ENCODE measurements at regions not wholly inside any gene's neighbourhood (a gene's known extent, or its start where the extent isn't known, plus 50 kb on each side); places are given as distances from the start of the nearest gene placed in this dataset.
"Not testable (repeated sequence)": the region's sequence is repeated elsewhere in the genome, so short reads cannot be mapped to it uniquely, and the experiment has no call there.

GRCh38 chr9:40951876-40952494 lies 176.5 kb downstream of the FOXD4L6 start:
- H3K4me2 ChIP-seq (replicated peaks; ENCODE audit: extremely low read depth, low read length, poor library complexity, severe bottlenecking); H3K36me3 ChIP-seq (replicated peaks in 1 of 2; ENCODE audit: control insufficient read depth in 1 of 2, insufficient read depth in 2 of 2, low read length in 2 of 2); H3K9ac ChIP-seq (ENCODE audit: insufficient read depth, low read length, poor library complexity, severe bottlenecking); H4K20me1 ChIP-seq (ENCODE audit: insufficient read depth, low read length); DNase-seq; H2AFZ ChIP-seq (ENCODE audit: insufficient read depth, low read depth, low read length, poor library complexity, severe bottlenecking); H3K4me3 ChIP-seq (replicated peaks in 1 of 3; ENCODE audit: low read depth in 2 of 3, low read length in 3 of 3); H3K27ac ChIP-seq (ENCODE audit: low read depth in 1 of 2, low read length in 2 of 2); H3K4me1 Mint-ChIP-seq; H3K79me2 ChIP-seq (ENCODE audit: insufficient read depth, low read length); intact Hi-C loops (cut with micrococcal nuclease); H3K4me1 ChIP-seq (ENCODE audit: control insufficient read depth in 1 of 2, insufficient read depth in 2 of 2, low read length in 2 of 2); H3K27ac Mint-ChIP-seq; H3K4me3 Mint-ChIP-seq; H3K27me3 ChIP-seq (ENCODE audit: control insufficient read depth in 2 of 2, insufficient read depth in 2 of 2, low read length in 2 of 2); H3K27me3 Mint-ChIP-seq (ENCODE audit: low read depth in 3 of 3): not testable (repeated sequence)
- Mint-ChIP-seq H3K36me3 (peaks cover 0 to 16% of the 10 kb centered on the region in 2 donors), H3K9me3 (peaks cover 4 to 24% (median 18%) of the 10 kb centered on the region in 7 donors)
- peaks cover 0 to 17% of the 10 kb centered on the region in 2 donors for H3K9me3 ChIP-seq (replicated peaks in 1 of 2; ENCODE audit: control insufficient read depth in 1 of 2, insufficient read depth in 1 of 2, low read length in 2 of 2)
- WGBS (ENCODE audit: insufficient coverage), result 94% methylated on average over 17 of the region's 17 CpGs

DNA sequence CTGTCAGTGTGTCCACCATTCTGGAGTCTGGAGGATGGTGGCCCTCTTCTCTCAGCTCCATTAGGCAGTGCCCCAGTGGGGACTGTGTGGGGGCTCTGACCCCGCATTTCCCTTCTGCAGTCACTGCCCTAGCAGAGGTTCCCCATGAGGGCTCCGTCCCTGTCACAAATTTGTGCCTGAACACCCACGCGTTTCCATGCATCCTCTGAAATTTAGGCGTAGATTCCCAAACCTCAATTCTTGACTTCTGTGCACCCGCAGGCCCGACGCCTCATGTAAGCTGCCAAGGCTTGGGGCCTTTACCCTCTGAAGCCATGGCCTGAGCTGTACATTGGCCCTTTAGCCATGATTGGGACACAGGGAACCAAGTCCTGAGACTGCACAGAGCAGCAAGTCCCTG lies 182.3 kb downstream of the FOXD4L6 start:
- H3K36me3 ChIP-seq (replicated peaks in 1 of 2; ENCODE audit: control insufficient read depth in 1 of 2, insufficient read depth in 2 of 2, low read length in 2 of 2); H3K4me1 ChIP-seq (ENCODE audit: control insufficient read depth in 1 of 2, insufficient read depth in 2 of 2, low read length in 2 of 2); H3K4me2 ChIP-seq (replicated peaks; ENCODE audit: extremely low read depth, low read length, poor library complexity, severe bottlenecking); H3K27me3 ChIP-seq (ENCODE audit: control insufficient read depth in 2 of 2, insufficient read depth in 2 of 2, low read length in 2 of 2); H3K36me3 Mint-ChIP-seq; H3K27me3 Mint-ChIP-seq (ENCODE audit: low read depth in 3 of 3); H3K4me1 Mint-ChIP-seq; H3K79me2 ChIP-seq (ENCODE audit: insufficient read depth, low read length); H3K27ac ChIP-seq (ENCODE audit: low read depth in 1 of 2, low read length in 2 of 2); H3K4me3 Mint-ChIP-seq; DNase-seq; H2AFZ ChIP-seq (ENCODE audit: insufficient read depth, low read depth, low read length, poor library complexity, severe bottlenecking); intact Hi-C loops (cut with micrococcal nuclease); H3K27ac Mint-ChIP-seq; H4K20me1 ChIP-seq (ENCODE audit: insufficient read depth, low read length); H3K9ac ChIP-seq (ENCODE audit: insufficient read depth, low read length, poor library complexity, severe bottlenecking); H3K4me3 ChIP-seq (replicated peaks in 1 of 3; ENCODE audit: low read depth in 2 of 3, low read length in 3 of 3): not testable (repeated sequence)
- 90% methylated on average over 8 of the region's 8 CpGs for WGBS (ENCODE audit: insufficient coverage)
- H3K9me3 Mint-ChIP-seq, result peaks cover 5 to 10% (median 7%) of the 10 kb centered on the region in 7 donors
- H3K9me3 ChIP-seq (replicated peaks in 1 of 2; ENCODE audit: control insufficient read depth in 1 of 2, insufficient read depth in 1 of 2, low read length in 2 of 2), result peaks cover 5 to 12% of the 10 kb centered on the region in 2 donors

- H3K36me3 Mint-ChIP-seq; H3K36me3 ChIP-seq (replicated peaks in 1 of 2; ENCODE audit: control insufficient read depth in 1 of 2, insufficient read depth in 2 of 2, low read length in 2 of 2); DNase-seq; H4K20me1 ChIP-seq (ENCODE audit: insufficient read depth, low read length); H3K4me1 Mint-ChIP-seq; H3K79me2 ChIP-seq (ENCODE audit: insufficient read depth, low read length); H3K9ac ChIP-seq (ENCODE audit: insufficient read depth, low read length, poor library complexity, severe bottlenecking); H3K27ac Mint-ChIP-seq; H3K4me3 Mint-ChIP-seq; H3K4me3 ChIP-seq (replicated peaks in 1 of 3; ENCODE audit: low read depth in 2 of 3, low read length in 3 of 3); H3K27me3 Mint-ChIP-seq (ENCODE audit: low read depth in 3 of 3); H2AFZ ChIP-seq (ENCODE audit: insufficient read depth, low read depth, low read length, poor library complexity, severe bottlenecking); H3K9me3 ChIP-seq (replicated peaks in 1 of 2; ENCODE audit: control insufficient read depth in 1 of 2, insufficient read depth in 1 of 2, low read length in 2 of 2); H3K4me2 ChIP-seq (replicated peaks; ENCODE audit: extremely low read depth, low read length, poor library complexity, severe bottlenecking); H3K4me1 ChIP-seq (ENCODE audit: control insufficient read depth in 1 of 2, insufficient read depth in 2 of 2, low read length in 2 of 2); intact Hi-C loops (cut with micrococcal nuclease); H3K27me3 ChIP-seq (ENCODE audit: control insufficient read depth in 2 of 2, insufficient read depth in 2 of 2, low read length in 2 of 2); H3K27ac ChIP-seq (ENCODE audit: low read depth in 1 of 2, low read length in 2 of 2): not testable (repeated sequence)
- no CpG with 5 or more reads among the region's 4 CpGs for WGBS (ENCODE audit: insufficient coverage)
- peaks cover 8 to 13% (median 10%) of the 10 kb centered on the region in 7 donors for H3K9me3 Mint-ChIP-seq
Measured at GRCh38 chr9:40942730-40943129, 185.8 kb downstream of the FOXD4L6 start.

DNA sequence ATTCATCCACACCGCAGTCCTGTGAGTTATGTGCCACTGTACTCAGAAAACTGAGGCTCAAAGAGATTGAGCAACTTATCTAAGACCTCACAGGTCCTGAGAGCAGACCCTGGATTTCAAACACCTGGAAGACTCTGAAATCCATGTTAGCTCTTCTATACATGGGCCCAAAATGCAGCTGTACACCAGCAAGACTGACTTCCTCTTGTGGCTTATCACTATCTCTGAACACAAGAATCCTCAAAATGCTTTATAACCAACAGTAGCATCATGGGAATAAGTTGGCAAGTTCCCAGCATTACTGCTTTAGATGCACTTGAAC lies 188.6 kb downstream of the FOXD4L6 start:
- H3K27me3 ChIP-seq (ENCODE audit: control insufficient read depth in 2 of 2, insufficient read depth in 2 of 2, low read length in 2 of 2); H3K4me3 ChIP-seq (replicated peaks in 1 of 3; ENCODE audit: low read depth in 2 of 3, low read length in 3 of 3); H3K4me1 Mint-ChIP-seq; H3K36me3 Mint-ChIP-seq; H3K27ac Mint-ChIP-seq; intact Hi-C loops (cut with micrococcal nuclease); H3K4me3 Mint-ChIP-seq; H3K79me2 ChIP-seq (ENCODE audit: insufficient read depth, low read length); H3K27me3 Mint-ChIP-seq (ENCODE audit: low read depth in 3 of 3); H3K27ac ChIP-seq (ENCODE audit: low read depth in 1 of 2, low read length in 2 of 2); H3K4me2 ChIP-seq (replicated peaks; ENCODE audit: extremely low read depth, low read length, poor library complexity, severe bottlenecking); H3K4me1 ChIP-seq (ENCODE audit: control insufficient read depth in 1 of 2, insufficient read depth in 2 of 2, low read length in 2 of 2); DNase-seq; H3K9ac ChIP-seq (ENCODE audit: insufficient read depth, low read length, poor library complexity, severe bottlenecking); H4K20me1 ChIP-seq (ENCODE audit: insufficient read depth, low read length); H2AFZ ChIP-seq (ENCODE audit: insufficient read depth, low read depth, low read length, poor library complexity, severe bottlenecking); H3K36me3 ChIP-seq (replicated peaks in 1 of 2; ENCODE audit: control insufficient read depth in 1 of 2, insufficient read depth in 2 of 2, low read length in 2 of 2): not testable (repeated sequence)
- peaks cover 4 to 13% (median 8%) of the 10 kb centered on the region in 7 donors for H3K9me3 Mint-ChIP-seq
- WGBS (ENCODE audit: insufficient coverage), result 100% methylated on average over 1 of the region's 1 CpG
- peaks cover 10 to 16% of the 10 kb centered on the region in 2 donors for H3K9me3 ChIP-seq (replicated peaks in 1 of 2; ENCODE audit: control insufficient read depth in 1 of 2, insufficient read depth in 1 of 2, low read length in 2 of 2)
